Right lobe of liver (tissue), 6 donors: ENCODE measurements at regions not wholly inside any gene's neighbourhood (a gene's known extent, or its start where the extent isn't known, plus 50 kb on each side); places are given as distances from the start of the nearest gene placed in this dataset.

Experiments
- ATAC-seq, 4 donors: fragments of 200-7000 bp; cut with Tn5 transposase; one replicate each; pipeline ENCODE4 v1.9.1; 2020; ENCODE audit warnings: mild to moderate bottlenecking in 4 of 4, moderate library complexity in 4 of 4
- DNase-seq, 3 donors: peaks; one replicate each; pipeline ENCODE4 v3.0.0-alpha.2; 2020
- H3K27ac ChIP-seq, 3 donors: fragments of 200-600 bp; one replicate each; pipeline ENCODE4 v1.8.0; 2022
- H3K27me3 ChIP-seq, 2 donors: fragments of 200-600 bp; one replicate each; pipeline ENCODE4 v1.8.0; 2022
- H3K36me3 ChIP-seq, 4 donors: fragments of 200-600 bp; sonication (generic) in 1 of 4; one replicate each; pipeline versions ENCODE4 v1.5.1 to v1.8.0; 2017 to 2022; ENCODE audit warnings: control low read depth in 1 of 4
- H3K4me1 ChIP-seq, 4 donors: fragments of 200-600 bp; sonication (generic) in 1 of 4; one replicate each; pipeline versions ENCODE4 v1.5.1 to v1.8.0; 2017 to 2022; ENCODE audit warnings: control low read depth in 1 of 4
- H3K4me3 ChIP-seq, 3 donors: fragments of 200-600 bp; one replicate each; pipeline ENCODE4 v1.8.0; 2022
- H3K9me3 ChIP-seq, 4 donors: fragments of 200-600 bp; sonication (generic) in 1 of 4; one replicate each; pipeline versions ENCODE4 v1.5.1 to v1.8.0; 2017 to 2022; ENCODE audit warnings: control low read depth in 1 of 4
- CTCF ChIP-seq, 4 donors: fragments of 200-600 bp in 3 of 4; fragments of 450-650 bp in 1 of 4; IDR thresholded peaks; one replicate each; pipeline versions ENCODE4 v1.5.1 to v1.8.0; 2016 to 2022; ENCODE audit warnings: antibody characterized with exemption in 4 of 4, mild to moderate bottlenecking in 2 of 4
- POLR2A ChIP-seq: fragments of 450-650 bp; IDR thresholded peaks from one replicate; pipeline ENCODE4 v1.6.1; 2017; ENCODE audit warnings: antibody characterized with exemption, mild to moderate bottlenecking
- WGBS: methylation state at CpG from one replicate; pipeline ENCODE4 v1.1.6; 2018; ENCODE audit warnings: low coverage, low lambda C conversion rate; ENCODE audit not compliant: insufficient coverage; ENCODE audit errors: missing lambda C conversion rate; 5-methylcytosine and 5-hydroxymethylcytosine counted together
- intact Hi-C, 2 donors: fragments of 100-400 bp; cut with DNase I; formaldehyde crosslinking; loops; one replicate each; pipeline versions ENCODE4 v1.11.2 to v1.14.1; 2022
- donor health status: DM: no; HTN: yes; CAD: no.
- donor health status: DM: no; HTN: no; CAD: no.
- donor health status: DM: no; HTN: no; CAD: no.
- donor health status: DM: no; HTN: yes; CAD: no.
- donor health status: DM: no; HTN: yes; CAD: no.

- ATAC-seq (no peak), DNase-seq (no peak)
- Histone ChIP-seq H3K27me3 (no peaks in the 10 kb centered on the region), H3K4me3 (no peak overlapping the region), H3K4me1 (no peaks in the 10 kb centered on the region), H3K27ac (no peak overlapping the region), H3K36me3 (no peaks in the 10 kb centered on the region), H3K9me3 (no peaks in the 10 kb centered on the region)
- intact Hi-C loops = no loop called here
- no peak for TF ChIP-seq POLR2A
- TF ChIP-seq CTCF (IDR thresholded peaks at IDR 0.05) = no peak
- WGBS = 83% methylated on average over 9 of the region's 9 CpGs
Measured at GRCh38 chr11:112864672-112865071, 96.5 kb upstream of the NCAM1 start.

- DNase-seq (no peak), ATAC-seq (no peak)
- TF ChIP-seq CTCF (IDR thresholded peaks at IDR 0.05) (no peak), POLR2A (no peak)
- no peak overlapping the region for H3K27ac ChIP-seq
- H3K36me3 ChIP-seq = no peaks in the 10 kb centered on the region
- H3K4me3 ChIP-seq = no peak overlapping the region
- no peaks in the 10 kb centered on the region for H3K4me1 ChIP-seq
- intact Hi-C loops = no loop called here
- 26% methylated on average over 4 of the region's 7 CpGs for WGBS
- no peaks in the 10 kb centered on the region for H3K9me3 ChIP-seq
- H3K27me3 ChIP-seq = no peaks in the 10 kb centered on the region
Measured at GRCh38 chr11:112871909-112872500, 89.2 kb upstream of the NCAM1 start.

GRCh38 chr11:112874980-112875379 lies 86.2 kb upstream of the NCAM1 start:
- H3K4me1 ChIP-seq = no peaks in the 10 kb centered on the region
- no peak overlapping the region for H3K4me3 ChIP-seq
- H3K36me3 ChIP-seq = no peaks in the 10 kb centered on the region
- TF ChIP-seq POLR2A (no peak), CTCF (IDR thresholded peaks at IDR 0.05) (no peak)
- H3K9me3 ChIP-seq = no peaks in the 10 kb centered on the region
- ATAC-seq (no peak), DNase-seq (no peak)
- H3K27ac ChIP-seq = no peak overlapping the region
- intact Hi-C loops = no loop called here
- no peaks in the 10 kb centered on the region for H3K27me3 ChIP-seq
- 44% methylated on average over 2 of the region's 3 CpGs for WGBS

- H3K4me1 ChIP-seq = no peaks in the 10 kb centered on the region
- intact Hi-C loops = no loop called here
- H3K4me3 ChIP-seq = no peak overlapping the region
- no peaks in the 10 kb centered on the region for H3K9me3 ChIP-seq
- DNase-seq = no peak
- H3K36me3 ChIP-seq = no peaks in the 10 kb centered on the region
- no peak for TF ChIP-seq POLR2A
- no peak for TF ChIP-seq CTCF (IDR thresholded peaks at IDR 0.05)
- no peak overlapping the region for H3K27ac ChIP-seq
- ATAC-seq = no peak
- H3K27me3 ChIP-seq = no peaks in the 10 kb centered on the region
- 42% methylated on average over 6 of the region's 11 CpGs for WGBS
Measured at GRCh38 chr11:112877581-112877980, 83.6 kb upstream of the NCAM1 start.
